Muscle of arm (tissue), 1 donor: ENCODE measurements at regions not wholly inside any gene's neighbourhood (a gene's known extent, or its start where the extent isn't known, plus 50 kb on each side); places are given as distances from the start of the nearest gene placed in this dataset.
A peak's percentile ranks its signal among the peaks of the same experiment; 100 is the strongest.
"Not testable (repeated sequence)": the region's sequence is repeated elsewhere in the genome, so short reads cannot be mapped to it uniquely, and the experiment has no call there.

Experiments
- DNase-seq: peaks from one replicate; pipeline ENCODE4 v3.0.0-alpha.2; 2013

DNA sequence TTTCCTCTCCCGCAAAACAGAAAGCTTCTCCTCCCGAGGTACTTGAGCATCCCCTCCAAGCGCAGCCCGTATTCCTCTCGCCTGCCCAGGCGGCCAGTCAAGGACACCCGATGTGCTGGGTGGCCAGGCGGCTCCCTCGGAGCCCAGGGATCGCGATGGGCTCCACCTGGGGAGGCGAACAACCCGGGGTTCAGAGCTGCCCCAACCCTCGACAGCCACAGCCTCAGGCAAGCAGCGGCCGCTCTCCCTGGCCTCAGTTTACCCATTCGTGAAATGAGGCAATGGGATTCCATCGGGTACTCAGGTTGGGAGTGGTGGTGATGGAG, 147.4 kb downstream of the CYP26A1 start:
- no peak for DNase-seq

GRCh38 chr10:93221521-93221920, 147.8 kb downstream of the CYP26A1 start:
- no peak for DNase-seq

DNA sequence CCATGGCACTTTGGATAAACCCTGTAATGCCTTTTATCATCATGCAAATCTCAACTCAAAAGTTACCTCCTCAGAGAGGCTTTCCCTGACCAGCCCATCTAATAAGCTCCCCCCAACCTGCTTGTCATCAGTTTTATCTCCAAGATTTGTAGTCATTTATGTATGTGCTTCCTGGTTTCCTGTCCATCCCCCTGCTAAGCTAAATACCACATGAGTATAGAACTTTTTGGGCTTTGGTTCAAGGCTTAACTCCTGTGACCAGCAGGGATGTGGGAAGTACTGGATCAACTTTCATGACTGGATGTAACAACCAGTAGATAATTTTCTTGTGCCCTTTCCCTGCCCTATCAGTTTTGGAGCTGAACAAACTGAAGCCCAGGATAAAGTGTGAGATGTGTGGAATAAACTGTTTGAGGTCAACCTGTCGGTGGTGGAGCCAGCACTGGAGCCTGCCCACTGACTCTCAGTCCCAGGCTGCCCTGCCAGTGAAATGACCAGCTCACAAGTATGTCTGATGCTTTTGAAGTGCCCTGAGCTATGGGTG, 148.6 kb downstream of the CYP26A1 start:
- DNase-seq: no peak

DNA sequence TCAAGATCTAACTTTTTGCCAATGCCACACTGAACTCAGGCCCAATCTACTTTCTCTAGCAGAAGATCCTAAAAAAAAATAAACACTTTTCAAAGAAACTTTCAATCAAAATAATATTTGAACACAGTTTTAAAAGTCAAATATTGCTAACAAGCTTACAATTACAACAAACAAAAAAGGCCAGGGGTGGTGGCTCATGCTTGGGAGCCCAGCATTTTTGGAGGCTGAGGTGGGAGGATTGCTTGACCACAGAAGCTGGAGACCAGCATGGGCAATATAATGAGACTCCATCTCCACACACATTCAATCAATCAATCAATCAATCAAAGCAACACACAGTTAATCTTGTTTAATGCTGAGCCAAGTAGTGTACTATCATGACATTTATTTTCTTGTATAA, 149.2 kb downstream of the CYP26A1 start:
- no peak for DNase-seq

- no peak for DNase-seq
These were observed 149.6 kb downstream of the CYP26A1 start for GRCh38 chr10:93223336-93223735.

- no peak for DNase-seq
These were observed 150.5 kb downstream of the CYP26A1 start for GRCh38 chr10:93224005-93224779.

DNA sequence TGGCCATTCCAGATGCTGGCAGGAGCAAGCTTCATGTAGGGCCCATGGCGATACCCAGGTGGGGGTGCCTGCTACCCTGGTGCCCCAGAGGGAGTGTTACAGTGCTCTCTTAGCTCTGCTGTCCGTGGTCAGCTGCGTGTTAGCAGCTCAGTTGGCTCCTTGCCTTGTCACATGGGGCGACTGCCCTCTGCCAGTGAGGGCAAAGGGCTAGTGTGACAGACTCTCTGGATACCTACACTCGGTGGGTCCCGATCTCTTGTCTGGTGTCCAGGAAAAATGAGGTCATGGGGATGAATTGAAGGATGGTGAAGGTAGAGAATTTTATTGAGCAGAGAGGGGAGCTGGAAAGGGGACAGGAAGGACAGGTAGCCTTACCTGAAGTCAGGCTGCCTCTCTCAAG, 152.2 kb downstream of the CYP26A1 start:
- DNase-seq: no peak

DNA sequence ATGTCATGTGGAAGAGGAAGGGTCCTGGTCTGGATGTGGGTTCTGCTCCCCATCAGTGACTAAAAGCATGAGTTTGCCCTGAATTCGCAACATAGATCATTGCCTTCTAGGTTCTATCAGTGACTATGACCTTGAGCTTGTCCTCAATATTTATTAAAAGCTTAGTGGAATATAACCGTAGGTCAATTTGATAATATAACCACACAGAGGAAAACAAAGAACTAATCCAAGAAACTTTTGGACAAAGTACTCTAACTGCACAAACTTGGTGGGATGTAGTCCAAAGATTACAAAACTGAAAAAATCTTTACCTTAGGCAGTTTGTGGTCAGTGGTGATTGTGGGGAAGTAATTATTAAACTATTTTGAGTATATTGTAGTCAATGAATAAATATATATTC, 152.9 kb downstream of the CYP26A1 start:
- no peak for DNase-seq

- DNase-seq: not testable (repeated sequence)
These were observed 156.9 kb downstream of the CYP26A1 start for GRCh38 chr10:93230596-93230995.

- not testable (repeated sequence) for DNase-seq
These were observed 158.5 kb downstream of the CYP26A1 start for GRCh38 chr10:93232159-93232558.

GRCh38 chr10:93234940-93235339, 161.2 kb downstream of the CYP26A1 start:
- DNase-seq: not testable (repeated sequence)

DNA sequence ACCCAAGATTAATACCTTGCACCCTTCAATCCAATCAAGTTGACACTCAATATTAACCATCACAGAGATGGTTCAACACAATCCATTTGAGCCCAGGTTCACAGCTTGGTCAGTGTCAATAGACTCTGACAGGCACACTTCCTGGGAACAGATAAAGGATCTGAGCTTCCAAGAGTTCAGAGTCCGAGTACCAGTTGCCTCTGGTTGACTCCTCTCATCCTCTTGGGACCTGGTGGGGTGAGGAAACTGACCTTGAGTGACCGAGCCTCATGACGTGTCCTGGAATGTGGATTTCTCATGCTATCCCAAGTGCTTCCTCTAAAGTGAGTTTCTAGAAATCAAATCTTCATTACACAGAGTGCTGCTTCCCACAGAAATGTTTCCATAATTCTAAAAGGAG, 162.0 kb downstream of the CYP26A1 start:
- DNase-seq: no peak

GRCh38 chr10:93236393-93237040, 162.8 kb downstream of the CYP26A1 start:
- no peak for DNase-seq

- no peak for DNase-seq
These were observed 171.5 kb downstream of the CYP26A1 start for GRCh38 chr10:93245147-93245546.

GRCh38 chr10:93245779-93246178, 172.1 kb downstream of the CYP26A1 start:
- peak; percentile 20 for DNase-seq

- no peak for DNase-seq
These were observed 175.0 kb downstream of the CYP26A1 start for GRCh38 chr10:93248583-93249227.

DNA sequence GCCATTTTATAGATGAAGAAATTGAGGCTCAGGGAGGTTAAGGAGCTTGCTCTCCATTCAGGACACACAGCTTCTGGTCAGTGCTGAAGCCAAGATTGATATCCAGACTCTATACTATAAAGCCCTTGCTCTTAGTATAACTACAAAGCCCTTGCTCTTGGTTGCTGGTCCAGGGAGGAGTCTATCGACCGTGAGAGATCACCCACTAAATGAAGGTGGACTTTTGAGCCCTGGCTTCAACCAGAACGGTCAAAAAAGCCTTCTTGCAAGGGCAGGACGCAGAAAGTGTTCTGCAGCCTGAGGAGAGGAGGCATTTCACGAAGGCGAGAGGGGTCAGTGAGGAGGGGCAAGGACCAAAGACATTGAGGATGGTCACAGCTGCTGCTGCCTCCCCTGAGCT, 176.3 kb downstream of the CYP26A1 start:
- no peak for DNase-seq

GRCh38 chr10:93254180-93254853, 180.6 kb downstream of the CYP26A1 start:
- DNase-seq: no peak

- DNase-seq: no peak
These were observed 181.9 kb downstream of the CYP26A1 start for GRCh38 chr10:93255546-93255945.
